Loucy (cell line): ENCODE measurements at regions not wholly inside any gene's neighbourhood (a gene's known extent, or its start where the extent isn't known, plus 50 kb on each side); places are given as distances from the start of the nearest gene placed in this dataset.

Experiments used
- H2AFZ ChIP-seq: fragments of 200-600 bp; sonication (generic); 2 replicates; pipeline ENCODE4 v1.6.0; 2016; ENCODE audit warnings: antibody characterized with exemption, mild to moderate bottlenecking, low read length, moderate library complexity
- H3F3A ChIP-seq: fragments of 200-600 bp; 2 replicates; pipeline ENCODE4 v1.6.0; 2016; ENCODE audit warnings: antibody characterized with exemption, low read depth, mild to moderate bottlenecking
- H3K27me3 ChIP-seq: fragments of 200-600 bp; sonication (generic); 2 replicates; pipeline ENCODE4 v1.6.1; 2014; ENCODE audit warnings: low read length, mild to moderate bottlenecking; ENCODE audit not compliant: insufficient read depth, poor library complexity, severe bottlenecking
- H3K36me3 ChIP-seq: fragments of 200-600 bp; sonication (generic); 2 replicates; pipeline ENCODE4 v1.6.1; 2016; ENCODE audit warnings: low read length; ENCODE audit not compliant: insufficient read depth
- H3K4me1 ChIP-seq: fragments of 200-600 bp; sonication (generic); 2 replicates; pipeline ENCODE4 v1.5.1; 2014; ENCODE audit warnings: low read length, mild to moderate bottlenecking; ENCODE audit not compliant: insufficient read depth, poor library complexity, severe bottlenecking
- H3K4me2 ChIP-seq: fragments of 200-600 bp; sonication (generic); 2 replicates; pipeline ENCODE4 v1.6.0; 2014; ENCODE audit warnings: antibody characterized with exemption, low read length, low read depth, mild to moderate bottlenecking; ENCODE audit not compliant: poor library complexity, severe bottlenecking
- H3K4me3 ChIP-seq: fragments of 200-600 bp; sonication (generic); 2 replicates; pipeline ENCODE4 v1.5.1; 2014; ENCODE audit warnings: low read length, mild to moderate bottlenecking, mixed read lengths; ENCODE audit not compliant: poor library complexity, severe bottlenecking
- H3K79me2 ChIP-seq: fragments of 200-600 bp; sonication (generic); 2 replicates; pipeline ENCODE4 v1.6.1; 2014; ENCODE audit warnings: low read length; ENCODE audit not compliant: insufficient read depth
- H3K9ac ChIP-seq: fragments of 200-600 bp; sonication (generic); 2 replicates; pipeline ENCODE4 v1.6.0; 2014; ENCODE audit warnings: mild to moderate bottlenecking, low read depth, low read length, moderate library complexity; ENCODE audit not compliant: poor library complexity, severe bottlenecking
- H3K9me2 ChIP-seq: fragments of 200-600 bp; sonication (generic); replicated peaks from 2 replicates; pipeline ENCODE4 v1.6.1; 2016; ENCODE audit warnings: low read depth, low read length, mixed read lengths
- H3K9me3 ChIP-seq: fragments of 200-600 bp; sonication (generic); 2 replicates; pipeline ENCODE4 v1.6.1; 2014; ENCODE audit warnings: mild to moderate bottlenecking, antibody characterized with exemption, low read length, low read depth; ENCODE audit not compliant: insufficient read depth
- H4K20me1 ChIP-seq: fragments of 200-600 bp; sonication (generic); 2 replicates; pipeline ENCODE4 v1.6.0; 2014; ENCODE audit warnings: antibody characterized with exemption, low read length, mild to moderate bottlenecking; ENCODE audit not compliant: insufficient read depth, poor library complexity, severe bottlenecking
- CTCF ChIP-seq: fragments of 200-600 bp; sonication (generic); conservative IDR thresholded peaks from 2 replicates; pipeline ENCODE4 v1.5.1; 2014; ENCODE audit warnings: mild to moderate bottlenecking, antibody characterized with exemption, low read length
- EZH2phosphoT487 ChIP-seq: fragments of 200-600 bp; IDR thresholded peaks from 2 replicates; pipeline ENCODE4 v1.6.1; 2018; ENCODE audit warnings: antibody characterized with exemption, mild to moderate bottlenecking, moderate library complexity, borderline replicate concordance

GRCh38 chr5:125012727-125013451 is 266.4 kb upstream of the ZNF608 start:
- no peaks in the 10 kb centered on the region for H3K36me3 ChIP-seq
- no peak overlapping the region for H3K4me3 ChIP-seq
- TF ChIP-seq EZH2phosphoT487 (no peak), CTCF (no peak)
- no peak overlapping the region for H3K9ac ChIP-seq
- no peaks in the 10 kb centered on the region for H3K27me3 ChIP-seq
- no peaks in the 10 kb centered on the region for H3K4me1 ChIP-seq
- no peak overlapping the region for H2AFZ ChIP-seq
- H3K9me2 ChIP-seq = no peaks in the 10 kb centered on the region
- no peaks in the 10 kb centered on the region for H4K20me1 ChIP-seq
- H3K9me3 ChIP-seq = no peaks in the 10 kb centered on the region
- H3K79me2 ChIP-seq = no peaks in the 10 kb centered on the region
- no peak overlapping the region for H3K4me2 ChIP-seq
- H3F3A ChIP-seq = no peaks in the 10 kb centered on the region

- no peak for TF ChIP-seq EZH2phosphoT487
- TF ChIP-seq CTCF = no peak
- Histone ChIP-seq H4K20me1 (no peaks in the 10 kb centered on the region), H3K9me2 (no peaks in the 10 kb centered on the region), H3K27me3 (no peaks in the 10 kb centered on the region), H3K9me3 (no peaks in the 10 kb centered on the region), H3K9ac (no peak overlapping the region), H3K4me3 (no peak overlapping the region), H3K36me3 (no peaks in the 10 kb centered on the region), H3K4me2 (no peak overlapping the region), H2AFZ (no peak overlapping the region), H3F3A (no peaks in the 10 kb centered on the region), H3K4me1 (no peaks in the 10 kb centered on the region), H3K79me2 (no peaks in the 10 kb centered on the region)
These were observed 267.8 kb upstream of the ZNF608 start for GRCh38 chr5:125014202-125014601.

GRCh38 chr5:125017796-125018195 is 271.4 kb upstream of the ZNF608 start:
- Histone ChIP-seq H3K4me1 (no peaks in the 10 kb centered on the region), H3K4me3 (no peak overlapping the region), H4K20me1 (no peaks in the 10 kb centered on the region), H3K27me3 (no peaks in the 10 kb centered on the region), H3K9ac (no peak overlapping the region), H3K79me2 (no peaks in the 10 kb centered on the region), H3K4me2 (no peak overlapping the region), H3K9me3 (no peaks in the 10 kb centered on the region), H2AFZ (no peak overlapping the region), H3K9me2 (no peaks in the 10 kb centered on the region), H3K36me3 (no peaks in the 10 kb centered on the region), H3F3A (no peaks in the 10 kb centered on the region)
- TF ChIP-seq EZH2phosphoT487 (no peak), CTCF (no peak)
